ENCODE measurements at regions not wholly inside any gene's neighbourhood (a gene's known extent, or its start where the extent isn't known, plus 50 kb on each side); places are given as distances from the start of the nearest gene placed in this dataset.
"Not testable (repeated sequence)": the region's sequence is repeated elsewhere in the genome, so short reads cannot be mapped to it uniquely, and the experiment has no call there.

DNA sequence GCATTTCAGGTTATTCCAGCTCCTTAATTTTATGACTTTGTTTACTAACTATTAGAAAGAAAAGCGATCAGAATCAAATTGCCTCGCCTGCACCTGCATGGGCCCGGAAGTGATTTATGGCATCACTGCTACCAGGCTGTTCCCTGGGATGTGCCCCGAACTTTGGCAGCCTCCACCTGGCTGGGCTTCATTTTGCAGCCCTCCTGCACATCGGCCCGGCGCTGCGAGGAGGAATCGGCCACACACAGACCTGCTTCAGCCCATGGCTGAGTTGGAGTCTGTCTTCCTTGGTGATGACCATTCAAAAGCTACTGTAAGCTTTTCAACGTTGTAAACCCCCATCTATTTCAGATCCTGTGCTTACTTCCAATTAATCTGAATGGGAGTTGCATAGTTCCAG, 638.0 kb downstream of the RNF144A start:
- DNase-seq, result no peak

DNA sequence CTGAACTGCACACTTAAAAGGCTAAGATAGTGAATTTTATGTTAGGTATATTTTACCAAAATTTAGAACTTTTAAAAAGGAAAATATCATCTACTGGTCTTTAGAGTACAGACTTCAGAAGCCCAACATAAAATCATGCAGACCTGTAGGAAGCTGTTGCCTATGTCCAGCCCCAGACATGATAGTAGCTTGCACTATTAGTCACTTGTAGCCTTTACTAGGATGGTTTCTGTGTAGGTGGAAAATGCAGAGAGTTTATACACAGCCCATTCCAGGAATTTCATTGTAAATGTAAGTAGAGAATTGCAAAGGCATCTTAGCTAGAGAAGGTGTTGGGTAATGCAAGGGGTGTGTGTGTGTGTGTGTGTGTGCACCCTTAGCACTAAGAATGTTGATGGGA, 640.2 kb downstream of the RNF144A start:
- DNase-seq, result no peak

DNA sequence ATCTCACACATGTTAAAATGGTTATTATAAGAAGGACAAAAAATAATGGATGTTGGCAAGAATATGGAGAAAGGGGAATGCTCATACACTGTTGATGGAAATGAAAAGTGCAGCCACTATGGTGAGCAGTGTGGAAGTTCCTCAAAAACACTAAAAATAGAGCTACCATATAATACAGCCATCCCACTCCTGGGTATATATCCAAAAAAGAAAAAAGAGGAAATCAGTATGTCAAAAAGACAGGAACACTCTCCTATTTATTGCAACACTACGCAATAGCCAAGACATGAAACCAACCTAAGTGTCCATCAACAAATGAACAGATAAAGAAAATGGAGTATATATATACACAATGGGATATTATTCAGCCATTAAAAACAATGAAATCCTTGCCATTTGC, 642.6 kb downstream of the RNF144A start:
- no peak for DNase-seq

DNA sequence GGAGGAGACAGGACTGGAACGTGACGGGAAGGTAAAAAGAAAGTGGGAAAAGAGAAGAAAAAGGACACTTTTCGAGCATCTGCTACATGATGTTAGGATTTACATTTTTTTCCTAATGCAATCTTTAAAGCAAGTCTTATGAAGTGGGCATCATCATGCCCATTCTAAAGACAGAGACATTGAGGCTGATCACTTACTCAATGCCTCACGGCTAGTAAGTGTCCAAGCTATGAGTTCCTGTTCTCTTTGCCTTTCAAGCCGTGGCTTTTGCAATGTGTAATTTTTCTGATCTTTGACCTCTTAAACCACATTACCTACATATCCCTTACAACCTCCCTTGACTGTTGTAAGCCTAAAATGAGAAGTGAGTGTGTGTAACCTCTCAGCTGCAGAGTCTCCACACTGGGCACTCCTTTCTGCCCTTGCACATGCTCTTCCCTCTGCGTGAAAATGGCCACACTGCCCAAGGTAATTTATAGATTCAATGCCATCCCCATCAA, 649.2 kb downstream of the RNF144A start:
- DNase-seq, result no peak

DNA sequence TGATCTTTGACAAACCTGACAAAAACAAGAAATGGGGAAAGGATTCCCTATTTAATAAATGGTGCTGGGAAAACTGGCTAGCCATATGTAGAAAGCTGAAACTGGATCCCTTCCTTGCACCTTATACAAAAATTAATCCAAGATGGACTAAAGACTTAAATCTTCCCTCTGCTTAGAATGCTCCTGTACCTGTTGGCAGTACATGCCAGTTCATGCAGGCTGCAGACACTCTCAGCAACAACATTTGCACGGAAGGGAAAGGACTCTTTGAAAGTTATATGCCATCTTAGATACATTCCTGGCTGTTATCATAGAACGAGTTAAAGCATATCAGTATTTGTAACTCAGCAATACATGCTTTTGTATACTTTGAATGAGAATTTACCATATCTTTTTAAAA, 649.9 kb downstream of the RNF144A start:
- DNase-seq, result not testable (repeated sequence)

DNA sequence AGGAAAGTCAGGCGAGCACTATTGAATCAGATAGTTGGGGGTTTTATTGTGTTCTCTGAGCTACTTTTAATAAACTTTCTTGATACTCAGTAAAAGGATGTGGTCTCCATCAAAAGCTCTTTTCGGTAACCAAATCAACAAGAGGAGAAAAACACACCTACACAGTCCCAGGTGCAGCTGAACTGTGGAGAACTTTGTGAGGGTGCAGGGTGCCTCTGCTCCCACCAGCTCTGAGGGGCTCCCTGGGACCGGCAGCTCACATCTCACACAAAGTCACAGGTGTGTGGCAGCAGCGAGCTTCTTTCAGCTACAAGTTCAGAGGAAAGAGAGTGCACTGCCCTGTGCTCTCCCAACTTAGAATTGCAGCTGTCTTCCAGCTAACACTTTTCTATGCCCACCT, 650.4 kb downstream of the RNF144A start:
- DNase-seq, result no peak

DNA sequence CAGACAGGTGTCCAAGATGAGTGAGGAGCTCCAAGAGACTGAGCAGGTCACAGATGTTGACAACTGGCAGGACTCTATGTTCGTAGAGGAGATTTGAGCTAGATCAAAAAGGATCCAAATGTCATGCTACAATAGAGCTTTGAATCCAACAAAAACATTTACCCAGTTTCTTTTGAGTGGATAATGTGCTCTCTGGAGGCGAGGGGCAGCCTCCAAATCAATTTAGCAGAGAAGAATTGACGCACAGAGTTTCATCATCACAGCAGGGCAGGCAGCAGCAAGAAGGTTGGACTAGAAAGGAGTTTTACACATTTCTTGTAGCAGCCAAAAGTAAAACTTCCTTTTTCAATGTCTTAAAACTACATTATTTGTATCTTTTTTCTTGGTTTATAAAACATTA, 653.0 kb downstream of the RNF144A start:
- no peak for DNase-seq

DNA sequence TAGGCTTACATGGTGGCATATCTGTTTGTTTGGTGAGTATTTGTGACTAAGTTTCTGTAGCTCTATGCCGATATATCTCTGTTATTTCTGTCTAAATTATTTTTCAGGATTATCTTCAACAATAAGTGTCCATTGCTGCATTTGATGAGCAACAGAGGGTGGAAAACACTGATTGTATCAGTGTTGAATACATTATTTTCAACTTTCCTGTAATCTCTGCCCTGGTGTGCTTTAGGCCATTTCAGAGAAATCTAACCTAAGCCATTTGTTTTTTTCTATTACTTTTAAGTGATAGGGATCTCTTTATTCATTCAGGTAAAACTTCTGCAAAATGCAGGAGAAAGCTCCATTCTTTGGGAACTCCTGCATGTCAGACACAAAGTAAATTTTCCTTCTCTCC, 654.5 kb downstream of the RNF144A start:
- no peak for DNase-seq

DNA sequence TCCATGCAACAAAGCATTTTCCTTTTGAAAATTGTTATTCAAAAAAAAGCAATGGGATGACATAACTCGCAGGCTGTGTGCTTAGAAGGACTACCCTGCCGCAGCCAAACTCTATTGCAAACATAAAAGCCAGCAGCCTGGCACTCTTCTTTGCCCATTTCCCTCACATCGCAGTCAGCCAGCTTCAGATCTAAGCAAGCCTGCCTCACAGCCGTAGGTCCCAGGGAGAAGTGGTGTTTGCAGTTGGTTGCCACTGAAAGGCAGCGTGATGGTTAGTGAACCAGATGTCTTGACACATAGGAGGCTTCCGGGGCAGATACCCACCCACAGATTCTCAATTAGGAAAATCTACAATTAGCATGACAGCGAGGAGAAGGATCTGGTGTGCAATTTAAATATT, 655.2 kb downstream of the RNF144A start:
- peak; percentile 22 for DNase-seq

DNA sequence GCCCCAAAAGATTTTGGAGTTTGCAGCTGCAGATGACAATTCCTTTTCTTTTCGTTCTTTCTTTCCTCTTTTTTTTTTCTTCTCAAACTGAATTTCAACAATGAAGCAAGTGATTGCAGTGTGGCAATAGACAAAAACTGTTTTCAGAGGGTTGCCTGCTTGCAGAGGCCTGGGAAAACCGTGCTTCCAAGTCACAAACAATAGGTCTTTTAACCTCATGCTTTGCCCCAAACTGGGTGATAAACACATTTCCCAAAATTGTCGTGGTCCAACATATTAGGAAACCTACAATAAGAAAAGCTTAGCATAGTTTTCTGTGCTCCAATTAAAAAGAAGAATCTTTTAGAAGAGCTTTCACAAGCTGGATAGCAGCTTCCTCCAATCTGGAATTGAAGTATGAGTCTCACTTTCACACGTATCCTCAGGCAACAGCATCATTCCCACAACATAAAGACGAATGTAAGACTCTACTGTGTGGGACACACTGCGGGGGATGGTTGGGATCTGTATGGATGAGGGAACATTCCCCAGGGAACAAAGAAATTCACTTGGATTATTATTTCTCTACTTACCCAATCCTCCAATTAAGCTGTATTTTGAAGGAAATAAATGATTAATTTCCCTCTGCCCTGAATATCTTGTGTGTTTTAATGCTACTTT, 656.1 kb downstream of the RNF144A start:
- DNase-seq, result no peak

DNA sequence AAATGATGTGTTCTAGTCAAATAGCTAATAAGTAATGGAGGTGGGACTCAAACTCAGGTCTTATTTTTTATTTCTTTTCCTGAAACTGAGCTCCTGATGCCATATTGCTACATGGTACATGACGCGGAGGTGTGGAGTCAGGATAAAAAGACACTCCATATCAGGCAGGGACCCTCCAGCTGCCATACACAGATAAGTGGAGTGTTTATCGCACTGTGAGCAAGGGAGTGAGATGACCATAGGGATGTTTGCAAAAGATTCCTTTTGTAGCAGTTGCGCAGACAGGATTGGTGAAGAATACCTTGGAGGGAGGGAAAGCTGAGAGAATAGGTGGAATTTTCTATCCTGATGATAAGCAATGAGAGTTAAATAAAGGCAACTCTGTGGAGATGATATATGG, 657.2 kb downstream of the RNF144A start:
- no peak for DNase-seq

DNA sequence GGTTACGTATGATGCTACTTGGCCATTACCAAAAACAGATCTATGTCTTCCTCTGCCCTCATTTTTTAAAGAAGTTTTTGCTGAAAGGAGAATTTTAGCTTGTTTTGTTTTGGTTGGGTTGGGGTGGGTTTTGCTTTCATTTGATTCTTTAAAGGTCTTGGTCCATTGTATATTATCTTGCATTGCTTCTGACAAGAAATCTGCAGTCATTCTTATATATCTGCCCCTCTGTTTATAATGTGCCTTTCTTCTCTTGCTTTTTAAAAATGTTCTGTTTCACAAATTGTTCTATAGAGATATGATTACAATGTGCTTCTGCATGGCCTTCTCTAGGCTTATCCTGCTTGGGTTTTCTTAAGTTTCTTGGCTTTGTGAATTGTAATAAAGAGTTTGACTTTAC, 660.6 kb downstream of the RNF144A start:
- DNase-seq, result no peak

DNA sequence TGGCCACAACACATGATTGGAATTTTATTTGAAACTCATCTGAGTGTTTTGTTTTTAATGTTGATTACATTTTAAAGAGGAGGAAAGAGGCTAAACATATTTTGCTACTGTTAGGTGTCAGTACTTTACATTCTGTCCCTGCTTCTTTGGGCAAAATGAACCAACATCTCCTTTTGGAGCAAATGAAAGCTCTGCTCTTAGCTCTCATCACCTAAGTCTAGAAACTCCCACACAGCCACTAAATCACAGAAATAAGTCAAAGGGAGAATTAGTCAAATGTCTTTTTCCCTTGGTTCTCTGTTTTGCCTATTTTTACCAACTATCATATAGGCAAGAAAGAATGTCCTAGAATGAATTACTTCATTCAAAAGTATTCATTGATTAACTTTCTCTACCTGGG, 666.8 kb downstream of the RNF144A start:
- no peak for DNase-seq

DNA sequence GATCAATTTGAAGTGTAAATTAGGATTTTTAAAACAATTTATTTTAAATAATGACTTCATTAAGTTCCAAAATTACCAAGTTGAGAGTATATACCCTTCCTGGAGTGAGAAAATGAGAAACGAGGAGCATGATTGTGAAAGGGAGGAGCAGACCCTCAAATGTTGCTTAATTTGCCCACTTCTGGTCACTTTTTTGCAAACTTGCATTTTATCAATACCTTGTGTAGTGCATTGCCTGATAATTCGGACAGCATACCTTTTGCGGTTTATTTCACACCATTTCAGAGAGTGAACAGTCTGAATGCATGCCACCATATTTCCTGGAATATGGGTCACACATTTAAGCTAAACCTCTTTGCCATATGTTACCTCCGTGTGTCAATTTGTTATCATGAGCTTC, 669.7 kb downstream of the RNF144A start:
- no peak for DNase-seq

DNA sequence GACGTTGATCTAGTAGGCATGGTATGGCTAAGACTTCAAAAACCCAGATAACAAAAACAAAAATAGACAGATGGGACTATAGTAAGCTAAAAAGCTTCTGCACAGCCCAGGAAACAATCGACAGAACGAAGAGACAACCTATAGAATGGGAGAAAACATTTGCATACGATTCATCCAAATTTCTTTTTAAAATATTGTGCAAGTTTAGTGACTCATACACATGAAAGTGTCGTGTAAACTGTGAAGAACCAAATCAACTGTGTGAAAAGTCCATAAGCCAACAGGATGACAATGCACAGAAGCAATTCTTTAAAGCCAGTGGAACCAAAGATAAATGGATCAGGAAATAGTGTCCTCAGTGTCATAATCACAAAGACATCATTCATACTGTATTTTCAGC, 671.1 kb downstream of the RNF144A start:
- DNase-seq, result no peak

DNA sequence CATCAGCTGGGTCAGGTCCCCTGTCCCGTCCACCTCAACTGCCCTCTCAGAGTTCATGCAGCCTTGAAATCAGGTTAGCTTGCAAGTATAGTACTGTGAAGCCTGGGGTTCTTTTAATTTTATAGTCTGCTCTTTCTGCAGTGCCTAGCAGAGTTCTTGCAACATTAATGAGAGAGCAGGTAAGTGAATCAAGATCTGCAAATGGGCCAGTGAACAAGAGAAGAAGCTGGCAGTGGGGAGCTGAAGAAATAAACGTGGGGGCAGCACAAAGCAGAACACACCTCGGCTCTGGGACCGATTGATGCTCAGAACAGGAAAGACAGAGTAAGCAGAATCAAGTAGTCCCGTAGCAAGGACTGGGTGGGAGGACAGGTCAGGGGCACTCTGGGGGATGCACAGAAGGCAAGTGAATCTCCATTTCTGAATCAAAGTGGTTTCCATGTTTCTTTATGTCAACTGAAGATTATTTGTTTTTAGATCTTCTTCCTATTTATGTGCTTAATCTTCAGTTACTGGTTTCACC, 675.5 kb downstream of the RNF144A start:
- no peak for DNase-seq

DNA sequence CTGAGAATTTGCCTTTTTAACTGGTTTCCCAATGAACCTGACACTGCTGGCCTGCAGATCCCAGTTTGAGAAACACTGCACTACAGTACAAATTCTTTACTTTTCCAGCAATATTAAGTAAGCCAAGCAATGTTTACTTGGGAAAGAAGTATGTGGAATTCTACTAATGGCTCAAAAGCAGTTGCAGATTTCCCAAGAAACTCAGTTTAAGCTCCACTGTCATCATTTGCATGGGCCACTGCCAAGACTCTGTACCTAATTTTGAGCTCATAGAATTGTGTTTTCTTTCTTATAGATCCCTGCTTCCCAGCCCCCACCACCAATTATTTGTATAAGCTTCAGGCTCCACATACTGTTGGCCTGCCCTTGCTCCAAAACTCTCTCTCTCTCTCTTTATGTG, 676.1 kb downstream of the RNF144A start:
- DNase-seq, result peak; percentile 70

DNA sequence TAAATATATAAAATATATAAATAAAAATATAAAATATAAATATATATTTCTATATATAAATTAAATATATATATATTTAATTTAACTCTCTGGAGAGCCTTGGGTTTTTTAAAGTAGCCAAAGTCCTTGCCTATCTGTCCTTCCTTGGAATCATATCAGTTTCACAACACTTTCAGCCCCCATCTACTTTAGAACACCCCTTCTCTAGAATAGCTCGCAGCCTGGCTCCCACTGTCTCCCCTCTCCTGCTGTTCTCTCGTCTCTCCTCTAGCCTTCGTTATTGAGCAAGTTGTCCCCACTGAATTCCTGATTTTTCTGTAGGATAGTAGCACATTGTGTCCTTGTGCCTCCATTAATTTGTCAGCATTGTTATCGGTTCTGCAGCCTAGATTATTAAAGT, 677.0 kb downstream of the RNF144A start:
- DNase-seq, result peak; percentile 63

DNA sequence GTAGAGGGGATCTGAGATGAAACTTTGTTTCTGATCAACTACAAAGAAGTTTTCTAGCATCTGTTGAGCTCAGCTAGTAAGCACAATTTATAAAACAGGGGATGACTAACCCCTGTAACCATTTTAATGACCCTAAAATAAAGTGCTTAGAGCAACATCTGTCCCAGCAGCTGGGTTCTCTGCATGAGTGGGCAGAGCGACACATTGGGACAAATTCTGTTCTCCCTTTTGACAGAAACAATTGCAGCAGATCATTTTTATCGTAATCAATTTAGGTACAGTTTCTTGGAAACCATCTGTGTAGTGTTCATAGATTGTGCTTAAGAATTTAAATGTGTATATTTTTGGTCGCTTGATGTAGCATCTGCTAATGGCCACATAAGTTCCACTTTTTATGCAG, 678.0 kb downstream of the RNF144A start:
- peak; percentile 46 for DNase-seq

DNA sequence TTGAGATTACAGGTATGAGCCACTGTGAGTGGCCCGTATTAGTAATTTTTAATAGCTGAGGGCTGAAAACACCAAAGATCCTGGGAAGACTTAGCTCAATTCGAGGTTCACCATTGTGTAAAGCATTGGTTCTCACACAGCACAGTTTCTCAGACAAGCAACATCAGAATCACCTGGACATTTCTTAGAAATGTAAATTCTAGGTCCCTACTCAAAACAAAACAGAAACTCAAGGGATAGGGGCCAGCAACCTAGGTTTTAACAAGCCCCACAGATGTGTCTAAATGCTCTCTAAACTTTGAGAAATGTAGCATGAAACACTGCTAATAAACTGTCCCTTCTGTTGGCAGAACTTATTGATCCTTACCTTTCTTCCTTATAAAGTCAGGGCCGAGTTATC, 681.2 kb downstream of the RNF144A start:
- DNase-seq, result no peak

DNA sequence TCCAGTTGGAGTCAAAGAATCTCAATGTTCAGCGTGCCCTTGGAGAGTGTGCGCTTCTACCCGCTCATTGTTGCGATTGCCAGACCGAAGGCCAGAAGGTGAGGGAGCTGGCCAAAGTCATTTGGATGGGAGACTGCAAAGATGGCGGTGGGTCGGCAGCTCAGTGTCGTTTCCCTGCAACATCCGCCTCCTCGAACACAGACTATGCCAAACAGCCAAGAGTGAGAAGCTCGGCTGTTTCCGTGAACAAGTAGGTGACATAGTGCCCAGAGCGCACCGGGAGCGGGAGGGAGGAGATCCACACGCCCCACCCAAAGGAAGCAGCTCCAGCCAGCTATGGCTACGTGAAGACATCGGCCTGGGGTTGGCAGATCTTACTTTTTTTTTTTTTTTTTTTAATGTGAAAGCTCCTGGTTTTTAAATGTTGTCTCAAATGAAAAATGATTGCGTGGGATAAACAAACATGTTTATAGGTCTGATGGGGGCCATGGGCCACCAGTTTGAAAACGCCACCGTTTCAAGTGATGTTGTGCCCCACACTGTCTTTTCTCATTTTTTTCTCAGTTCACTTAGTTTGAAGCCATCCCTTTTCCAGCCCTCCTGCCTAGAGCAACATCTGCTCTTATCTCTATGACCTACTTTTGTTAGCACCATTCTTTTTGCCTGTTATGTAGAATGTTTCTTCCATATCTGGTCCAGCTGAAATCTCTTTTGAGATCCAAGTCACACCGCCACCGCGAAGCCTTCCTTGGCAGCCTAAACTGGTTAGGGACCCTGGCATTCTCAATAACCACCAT, 682.4 kb downstream of the RNF144A start:
- DNase-seq, result no peak

DNA sequence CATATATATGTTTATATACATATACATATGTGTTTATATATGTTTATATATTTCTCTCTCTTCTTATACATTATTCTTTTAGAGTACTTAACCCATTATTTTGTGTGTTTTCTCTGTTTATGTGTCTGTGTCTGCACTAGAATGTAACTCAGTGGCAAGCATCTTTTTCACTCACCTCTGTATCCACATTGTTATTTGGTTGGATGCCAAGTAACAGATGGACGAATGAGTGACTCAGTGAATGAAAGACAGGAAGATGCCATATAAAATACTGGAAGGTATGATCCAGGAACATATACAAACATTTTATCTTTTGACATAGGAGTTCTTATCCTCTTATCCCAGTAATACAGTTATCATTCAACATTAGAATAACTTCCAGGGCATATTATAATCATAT, 684.8 kb downstream of the RNF144A start:
- no peak for DNase-seq

DNA sequence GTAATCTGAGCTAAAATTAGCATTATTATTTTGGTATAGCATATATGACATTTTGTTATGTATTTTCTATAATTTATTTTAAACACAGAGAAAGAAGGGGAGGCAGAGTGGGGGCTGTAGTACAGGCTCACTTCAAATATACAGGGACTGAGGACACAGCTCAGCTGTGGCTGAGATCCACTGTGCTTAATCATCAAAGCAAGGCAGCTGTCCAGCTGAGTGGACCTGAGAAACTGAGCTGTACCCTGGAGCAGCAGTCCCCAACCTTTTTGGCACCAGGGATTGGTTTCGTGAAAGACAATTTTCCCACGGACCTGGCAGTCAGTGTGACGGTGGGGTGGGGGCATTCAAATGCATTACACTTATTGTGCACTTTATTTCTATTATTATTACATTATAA, 687.2 kb downstream of the RNF144A start:
- DNase-seq, result no peak

DNA sequence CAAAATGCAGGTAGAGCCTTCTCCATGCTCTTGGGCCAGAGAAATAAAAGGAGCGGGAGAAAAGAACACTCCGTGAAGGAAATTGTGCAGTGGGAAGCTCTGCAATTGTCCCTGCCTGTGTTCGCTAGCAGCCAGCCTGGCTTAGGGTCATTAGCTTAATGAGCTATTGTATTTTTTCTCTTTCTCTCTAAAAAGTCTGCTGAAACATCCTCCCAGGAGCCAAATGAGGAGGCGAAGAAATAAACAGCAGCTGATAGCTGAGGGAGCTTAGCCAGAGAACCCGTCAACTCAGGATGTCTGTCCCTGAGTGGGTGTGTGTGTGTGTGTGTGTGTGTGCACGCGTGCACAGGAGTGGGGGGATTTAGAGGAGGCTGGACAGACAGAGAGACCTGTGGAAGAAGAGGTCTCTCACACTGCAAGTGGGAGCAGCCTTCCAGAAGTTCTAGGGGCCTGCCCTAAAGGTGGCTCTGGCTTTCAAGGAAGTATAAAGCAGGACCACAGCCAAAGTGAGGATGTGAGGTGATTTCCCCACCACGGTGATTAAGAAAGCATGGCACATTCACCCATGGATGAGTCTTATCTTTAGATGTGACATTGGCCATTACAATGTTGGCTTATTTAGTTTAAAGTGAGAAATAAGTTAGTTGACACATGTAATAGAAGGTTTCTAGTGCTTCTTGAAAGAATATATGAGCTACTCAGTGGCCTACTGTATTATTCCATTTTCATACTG, 690.4 kb downstream of the RNF144A start:
- peak; percentile 39 for DNase-seq
